ENCODE measurements at regions not wholly inside any gene's neighbourhood (a gene's known extent, or its start where the extent isn't known, plus 50 kb on each side); places are given as distances from the start of the nearest gene placed in this dataset.

- no peak for DNase-seq
These were observed 71.6 kb upstream of the CNTN1 start for GRCh38 chr12:40620564-40621019.

DNA sequence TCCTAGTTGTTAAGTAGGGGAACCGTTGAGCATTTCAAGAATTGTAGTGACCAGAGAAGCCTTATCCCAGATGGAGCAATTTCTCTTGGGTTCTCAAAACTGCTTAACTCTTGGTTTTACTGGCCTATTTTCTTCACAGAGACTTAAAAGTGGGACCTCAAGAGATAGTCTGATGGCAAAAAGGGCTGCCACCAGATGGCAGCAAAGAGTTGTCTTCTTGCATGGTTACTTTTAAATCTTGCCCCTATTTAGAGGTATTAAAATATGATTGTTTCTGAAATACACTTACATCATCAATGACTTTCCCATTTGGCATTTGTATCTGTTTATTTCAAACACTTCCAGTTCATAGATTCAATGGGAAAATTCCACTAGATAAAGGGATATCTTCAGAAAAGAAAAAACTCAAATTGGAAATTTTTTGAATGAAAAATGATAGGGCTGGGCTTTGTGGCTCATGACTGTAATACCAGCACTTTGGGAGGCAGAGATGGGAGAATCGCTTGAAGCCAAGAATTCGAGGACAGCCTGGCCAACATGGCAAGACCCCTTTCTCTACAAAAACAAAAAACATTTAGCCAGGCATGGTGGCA lies 69.9 kb upstream of the CNTN1 start:
- peak; percentile 44 for DNase-seq

DNA sequence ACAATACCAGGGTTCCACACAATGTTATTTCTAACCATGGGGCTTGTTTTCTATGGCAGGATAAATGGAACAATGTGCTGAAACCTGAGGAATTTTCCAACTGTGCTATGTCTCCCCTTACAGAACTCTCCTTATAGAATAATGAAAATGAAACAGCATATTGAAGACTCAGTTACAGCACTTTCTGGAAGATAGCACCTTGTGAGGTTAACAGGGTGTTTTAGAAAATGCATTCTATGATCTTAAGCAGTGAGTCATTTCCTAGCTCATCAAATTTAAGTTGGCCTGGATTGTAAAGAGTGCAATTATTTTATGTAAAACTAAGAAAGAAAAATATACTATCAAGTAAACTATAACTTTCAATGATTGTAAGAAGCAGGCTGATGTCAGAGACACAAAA lies 60.1 kb upstream of the CNTN1 start:
- no peak for DNase-seq

GRCh38 chr12:40632933-40633332 lies 59.3 kb upstream of the CNTN1 start:
- DNase-seq, result no peak

DNA sequence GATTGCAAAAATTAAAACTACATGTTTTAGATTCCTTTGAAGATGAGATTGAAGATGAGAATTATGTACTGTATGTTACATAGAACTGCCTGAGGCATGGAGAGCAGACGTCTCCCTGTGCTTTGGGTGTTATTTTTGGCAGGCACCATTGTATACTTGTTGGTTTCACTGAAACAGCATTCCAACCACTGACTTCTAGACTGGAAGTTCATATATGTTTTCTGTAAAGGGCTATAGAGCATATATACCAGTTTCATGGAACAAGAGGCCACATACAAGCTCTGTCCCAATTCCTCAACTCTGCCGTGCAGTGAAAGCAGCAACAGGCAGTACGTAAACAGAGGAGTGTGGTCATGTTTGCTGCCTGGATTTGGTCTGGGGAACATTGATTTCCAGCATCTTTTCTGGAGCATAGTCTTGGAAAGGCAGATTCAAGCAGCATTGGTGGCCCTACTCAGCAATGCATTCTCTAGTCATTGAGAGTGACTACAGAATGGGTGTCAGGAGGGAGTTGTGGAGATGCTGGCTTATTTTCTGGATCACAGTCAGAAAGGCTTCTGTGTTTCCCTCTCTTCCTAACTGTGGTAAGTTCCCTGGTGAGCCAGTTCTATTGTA lies 57.6 kb upstream of the CNTN1 start:
- no peak for DNase-seq

GRCh38 chr12:40635141-40635731 lies 57.0 kb upstream of the CNTN1 start:
- no peak for DNase-seq
